Loucy (cell line): ENCODE measurements at regions not wholly inside any gene's neighbourhood (a gene's known extent, or its start where the extent isn't known, plus 50 kb on each side); places are given as distances from the start of the nearest gene placed in this dataset.

Experiments used
- EZH2phosphoT487 ChIP-seq: fragments of 200-600 bp; IDR thresholded peaks from 2 replicates; pipeline ENCODE4 v1.6.1; 2018; ENCODE audit warnings: antibody characterized with exemption, mild to moderate bottlenecking, moderate library complexity, borderline replicate concordance
- TF ChIP-seq, protein P1 (sequence below): fragments of 200-600 bp; sonication (generic); conservative IDR thresholded peaks from 2 replicates; pipeline ENCODE4 v1.5.1; 2014; ENCODE audit warnings: mild to moderate bottlenecking, antibody characterized with exemption, low read length

DNA sequence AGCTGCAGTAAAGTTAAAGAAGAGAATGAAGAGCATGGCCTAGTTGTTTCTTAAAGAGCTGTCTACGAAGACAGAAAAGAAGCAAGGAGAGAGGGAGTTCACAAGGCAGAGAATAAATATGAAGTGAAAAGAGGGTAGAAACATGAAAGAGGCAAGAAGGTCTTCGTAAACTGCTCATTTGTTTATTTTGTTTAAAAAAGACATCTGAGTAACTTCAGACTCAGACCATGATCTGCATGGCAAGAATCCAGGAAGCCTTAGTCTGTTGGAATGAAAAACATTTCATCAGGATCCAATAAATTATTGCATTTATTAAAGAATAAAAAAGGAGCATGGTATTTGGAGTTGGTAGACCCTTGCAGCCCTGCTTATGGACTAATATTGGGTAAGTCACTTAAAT, 151.1 kb downstream of the SEM1 start:
- TF ChIP-seq, protein P1, sequence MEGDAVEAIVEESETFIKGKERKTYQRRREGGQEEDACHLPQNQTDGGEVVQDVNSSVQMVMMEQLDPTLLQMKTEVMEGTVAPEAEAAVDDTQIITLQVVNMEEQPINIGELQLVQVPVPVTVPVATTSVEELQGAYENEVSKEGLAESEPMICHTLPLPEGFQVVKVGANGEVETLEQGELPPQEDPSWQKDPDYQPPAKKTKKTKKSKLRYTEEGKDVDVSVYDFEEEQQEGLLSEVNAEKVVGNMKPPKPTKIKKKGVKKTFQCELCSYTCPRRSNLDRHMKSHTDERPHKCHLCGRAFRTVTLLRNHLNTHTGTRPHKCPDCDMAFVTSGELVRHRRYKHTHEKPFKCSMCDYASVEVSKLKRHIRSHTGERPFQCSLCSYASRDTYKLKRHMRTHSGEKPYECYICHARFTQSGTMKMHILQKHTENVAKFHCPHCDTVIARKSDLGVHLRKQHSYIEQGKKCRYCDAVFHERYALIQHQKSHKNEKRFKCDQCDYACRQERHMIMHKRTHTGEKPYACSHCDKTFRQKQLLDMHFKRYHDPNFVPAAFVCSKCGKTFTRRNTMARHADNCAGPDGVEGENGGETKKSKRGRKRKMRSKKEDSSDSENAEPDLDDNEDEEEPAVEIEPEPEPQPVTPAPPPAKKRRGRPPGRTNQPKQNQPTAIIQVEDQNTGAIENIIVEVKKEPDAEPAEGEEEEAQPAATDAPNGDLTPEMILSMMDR = no peak
- no peak for TF ChIP-seq EZH2phosphoT487
